Gastroesophageal sphincter (tissue), 4 donors: ENCODE measurements at regions not wholly inside any gene's neighbourhood (a gene's known extent, or its start where the extent isn't known, plus 50 kb on each side); places are given as distances from the start of the nearest gene placed in this dataset.

Experiments used
- ATAC-seq: fragments of 150-250 bp; one replicate; pipeline ENCODE4 v1.9.1; 2016; ENCODE audit warnings: mild to moderate bottlenecking, moderate library complexity
- H3K27ac ChIP-seq, 4 donors: fragments of 200-600 bp; sonication (generic) in 3 of 4; 1 replicate in 3 of 4; 2 replicates in 1 of 4; pipeline ENCODE4 v1.5.1; 2016 to 2019
- H3K27me3 ChIP-seq: fragments of 200-600 bp; sonication (generic); one replicate; pipeline ENCODE4 v1.5.1; 2019
- H3K36me3 ChIP-seq, 2 donors: fragments of 200-600 bp; sonication (generic); one replicate each; pipeline ENCODE4 v1.5.1; 2019; ENCODE audit warnings: control low read depth in 1 of 2
- H3K4me1 ChIP-seq, 3 donors: fragments of 200-600 bp; sonication (generic); 1 replicate in 2 of 3; 2 replicates in 1 of 3; pipeline ENCODE4 v1.5.1; 2016 to 2019; ENCODE audit warnings: control low read depth in 2 of 3
- H3K4me3 ChIP-seq, 2 donors: fragments of 200-600 bp; sonication (generic); one replicate each; pipeline ENCODE4 v1.5.1; 2019; ENCODE audit warnings: mild to moderate bottlenecking in 1 of 2, moderate library complexity in 1 of 2
- H3K9me3 ChIP-seq, 3 donors: fragments of 200-600 bp; sonication (generic); one replicate each; pipeline ENCODE4 v1.5.1; 2017 to 2019; ENCODE audit warnings: control low read depth in 2 of 3
- EP300 ChIP-seq: sonication (generic); formaldehyde crosslinking; IDR thresholded peaks from one replicate; pipeline ENCODE4 v1.6.1; 2017; ENCODE audit warnings: antibody characterized with exemption, mild to moderate bottlenecking
- POLR2A ChIP-seq, 2 donors: fragments of 450-650 bp; IDR thresholded peaks; one replicate each; pipeline ENCODE4 v1.6.1; 2017; ENCODE audit warnings: antibody characterized with exemption in 2 of 2, mild to moderate bottlenecking in 2 of 2, moderate library complexity in 1 of 2
- POLR2AphosphoS5 ChIP-seq: sonication (generic); formaldehyde crosslinking; IDR thresholded peaks from one replicate; pipeline ENCODE4 v1.6.1; 2017; ENCODE audit warnings: antibody characterized with exemption
- WGBS, 2 donors: methylation state at CpG; one replicate each; pipeline ENCODE4 v1.1.5; 2018; ENCODE audit warnings: low coverage in 1 of 2; 5-methylcytosine and 5-hydroxymethylcytosine counted together
- TF ChIP-seq, protein P1 (sequence below), 4 experiments: fragments of 200-600 bp in 2 of 4; fragments of 450-650 bp in 2 of 4; sonication (generic) in 1 of 4; IDR thresholded peaks; one replicate each; pipeline ENCODE4 v1.5.1; 2017 to 2019; ENCODE audit warnings: antibody characterized with exemption in 4 of 4, mild to moderate bottlenecking in 2 of 4, moderate library complexity in 2 of 4

DNA sequence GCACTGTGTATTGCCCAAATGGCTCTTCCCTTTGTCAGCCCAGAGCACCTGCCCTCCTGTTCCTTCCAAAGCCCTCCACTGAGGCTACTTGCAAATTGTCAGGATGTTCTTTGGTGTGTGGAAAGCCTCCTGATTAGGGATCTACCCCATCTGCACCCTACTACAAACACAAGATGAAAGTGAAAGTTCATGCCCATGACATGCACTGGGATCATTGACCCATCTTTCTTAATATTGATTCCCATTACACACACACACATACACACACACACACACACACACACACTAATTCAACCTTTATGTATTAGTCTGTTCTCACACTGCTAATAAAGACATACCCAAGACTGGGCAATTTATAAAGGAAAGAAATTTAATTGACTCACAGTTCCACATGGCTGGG is 213.7 kb upstream of the IGFBP3 start:
- no peaks in the 10 kb centered on the region for H3K4me1 ChIP-seq
- no peaks in the 10 kb centered on the region for H3K9me3 ChIP-seq
- TF ChIP-seq EP300 (no peak), POLR2A (IDR thresholded peaks at IDR 0.05) (no peak), POLR2AphosphoS5 (no peak)
- TF ChIP-seq, protein P1, sequence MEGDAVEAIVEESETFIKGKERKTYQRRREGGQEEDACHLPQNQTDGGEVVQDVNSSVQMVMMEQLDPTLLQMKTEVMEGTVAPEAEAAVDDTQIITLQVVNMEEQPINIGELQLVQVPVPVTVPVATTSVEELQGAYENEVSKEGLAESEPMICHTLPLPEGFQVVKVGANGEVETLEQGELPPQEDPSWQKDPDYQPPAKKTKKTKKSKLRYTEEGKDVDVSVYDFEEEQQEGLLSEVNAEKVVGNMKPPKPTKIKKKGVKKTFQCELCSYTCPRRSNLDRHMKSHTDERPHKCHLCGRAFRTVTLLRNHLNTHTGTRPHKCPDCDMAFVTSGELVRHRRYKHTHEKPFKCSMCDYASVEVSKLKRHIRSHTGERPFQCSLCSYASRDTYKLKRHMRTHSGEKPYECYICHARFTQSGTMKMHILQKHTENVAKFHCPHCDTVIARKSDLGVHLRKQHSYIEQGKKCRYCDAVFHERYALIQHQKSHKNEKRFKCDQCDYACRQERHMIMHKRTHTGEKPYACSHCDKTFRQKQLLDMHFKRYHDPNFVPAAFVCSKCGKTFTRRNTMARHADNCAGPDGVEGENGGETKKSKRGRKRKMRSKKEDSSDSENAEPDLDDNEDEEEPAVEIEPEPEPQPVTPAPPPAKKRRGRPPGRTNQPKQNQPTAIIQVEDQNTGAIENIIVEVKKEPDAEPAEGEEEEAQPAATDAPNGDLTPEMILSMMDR (IDR thresholded peaks at IDR 0.05): no peak
- H3K27me3 ChIP-seq: no peaks in the 10 kb centered on the region
- H3K4me3 ChIP-seq: no peak overlapping the region
- H3K36me3 ChIP-seq: no peaks in the 10 kb centered on the region
- ATAC-seq: no peak
- no peak overlapping the region for H3K27ac ChIP-seq

DNA sequence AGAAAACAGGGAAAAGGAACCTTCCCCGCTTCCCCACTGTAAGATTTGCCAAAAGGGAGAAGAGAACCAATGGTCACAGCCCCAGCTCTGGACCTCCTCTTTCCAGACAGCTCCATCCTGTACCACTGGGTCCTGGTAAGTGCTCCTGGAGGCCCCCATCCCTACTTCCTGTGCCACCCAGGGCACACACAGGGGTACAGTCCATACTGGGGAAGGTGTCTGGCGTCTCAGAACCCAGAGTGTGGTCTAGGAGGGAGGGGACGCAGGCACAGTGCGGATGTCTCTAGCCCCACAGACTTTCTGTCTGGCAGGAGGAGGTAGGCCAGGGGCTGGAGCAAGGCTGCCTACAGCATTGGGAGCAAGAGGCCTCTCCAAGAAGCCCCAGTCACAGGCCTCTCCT is 213.3 kb upstream of the IGFBP3 start:
- H3K36me3 ChIP-seq: no peaks in the 10 kb centered on the region
- H3K4me3 ChIP-seq: no peak overlapping the region
- no peak overlapping the region for H3K27ac ChIP-seq
- no peaks in the 10 kb centered on the region for H3K4me1 ChIP-seq
- no peaks in the 10 kb centered on the region for H3K9me3 ChIP-seq
- no peak for ATAC-seq
- WGBS, 2 donors: no CpG with 5 or more reads among the region's 4 CpGs
- TF ChIP-seq, protein P1 (IDR thresholded peaks at IDR 0.05): no peak
- no peak for TF ChIP-seq POLR2AphosphoS5
- H3K27me3 ChIP-seq: no peaks in the 10 kb centered on the region

DNA sequence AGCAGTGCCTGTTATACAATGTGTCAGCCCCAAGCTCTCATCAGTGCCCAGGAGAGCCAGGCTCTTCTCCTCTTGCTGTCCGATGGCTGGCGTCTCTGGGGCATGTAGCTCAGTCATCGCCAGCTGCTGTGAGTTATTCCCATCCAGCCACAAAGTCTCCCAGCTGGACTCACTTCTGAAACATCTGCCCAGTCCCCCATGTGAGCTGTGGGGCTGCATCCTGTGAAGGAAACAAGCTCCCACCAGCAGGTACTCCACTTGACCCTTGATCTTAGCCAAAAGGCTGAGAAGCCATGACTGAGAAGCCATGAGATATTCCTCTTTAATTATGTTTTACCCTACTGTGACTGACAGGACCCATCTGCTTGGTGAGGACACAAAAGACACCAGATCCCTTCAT is 212.7 kb upstream of the IGFBP3 start:
- no peaks in the 10 kb centered on the region for H3K4me1 ChIP-seq
- WGBS, 2 donors: 93 to 95% methylated on average over 2 to 3 of the region's 3 CpGs

DNA sequence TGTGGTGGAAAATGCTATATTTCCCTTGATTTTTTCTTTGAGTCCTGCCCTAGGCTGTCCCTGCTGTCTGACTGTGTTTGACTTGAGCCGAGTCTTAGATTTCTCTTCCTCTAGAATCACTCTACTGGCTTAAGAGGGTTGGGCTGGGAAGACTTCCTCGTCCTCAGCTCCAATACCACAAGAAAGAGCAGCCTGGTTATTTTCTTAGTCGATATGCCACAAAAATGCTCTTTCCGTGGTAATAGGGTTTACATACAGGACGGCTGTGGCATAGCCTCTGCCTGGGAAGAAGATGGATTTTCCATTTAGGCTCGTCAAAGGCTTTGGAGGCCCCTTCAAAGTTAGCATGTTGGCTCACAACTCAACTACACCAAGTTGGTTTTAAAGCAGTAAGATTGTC is 212.0 kb upstream of the IGFBP3 start:
- H3K36me3 ChIP-seq: no peaks in the 10 kb centered on the region
- H3K9me3 ChIP-seq: no peaks in the 10 kb centered on the region
- no peak overlapping the region for H3K4me3 ChIP-seq
- no peak for ATAC-seq
- WGBS, 2 donors: 64 to 68% methylated on average over 4 to 6 of the region's 6 CpGs
- TF ChIP-seq POLR2A (IDR thresholded peaks at IDR 0.05): no peak
- no peak for TF ChIP-seq EP300
- TF ChIP-seq POLR2AphosphoS5: no peak
- TF ChIP-seq, protein P1 (IDR thresholded peaks at IDR 0.05): no peak
- no peak overlapping the region for H3K27ac ChIP-seq
- no peaks in the 10 kb centered on the region for H3K27me3 ChIP-seq
- H3K4me1 ChIP-seq: no peaks in the 10 kb centered on the region

More for the DNA sequence above, 212.7 kb upstream of the IGFBP3 start:
- Histone ChIP-seq H3K27ac (no peak overlapping the region), H3K27me3 (no peaks in the 10 kb centered on the region), H3K4me3 (no peak overlapping the region), H3K9me3 (no peaks in the 10 kb centered on the region), H3K36me3 (no peaks in the 10 kb centered on the region)
- no peak for TF ChIP-seq POLR2A (IDR thresholded peaks at IDR 0.05)
- TF ChIP-seq, protein P1 (IDR thresholded peaks at IDR 0.05): no peak
- ATAC-seq: no peak

DNA sequence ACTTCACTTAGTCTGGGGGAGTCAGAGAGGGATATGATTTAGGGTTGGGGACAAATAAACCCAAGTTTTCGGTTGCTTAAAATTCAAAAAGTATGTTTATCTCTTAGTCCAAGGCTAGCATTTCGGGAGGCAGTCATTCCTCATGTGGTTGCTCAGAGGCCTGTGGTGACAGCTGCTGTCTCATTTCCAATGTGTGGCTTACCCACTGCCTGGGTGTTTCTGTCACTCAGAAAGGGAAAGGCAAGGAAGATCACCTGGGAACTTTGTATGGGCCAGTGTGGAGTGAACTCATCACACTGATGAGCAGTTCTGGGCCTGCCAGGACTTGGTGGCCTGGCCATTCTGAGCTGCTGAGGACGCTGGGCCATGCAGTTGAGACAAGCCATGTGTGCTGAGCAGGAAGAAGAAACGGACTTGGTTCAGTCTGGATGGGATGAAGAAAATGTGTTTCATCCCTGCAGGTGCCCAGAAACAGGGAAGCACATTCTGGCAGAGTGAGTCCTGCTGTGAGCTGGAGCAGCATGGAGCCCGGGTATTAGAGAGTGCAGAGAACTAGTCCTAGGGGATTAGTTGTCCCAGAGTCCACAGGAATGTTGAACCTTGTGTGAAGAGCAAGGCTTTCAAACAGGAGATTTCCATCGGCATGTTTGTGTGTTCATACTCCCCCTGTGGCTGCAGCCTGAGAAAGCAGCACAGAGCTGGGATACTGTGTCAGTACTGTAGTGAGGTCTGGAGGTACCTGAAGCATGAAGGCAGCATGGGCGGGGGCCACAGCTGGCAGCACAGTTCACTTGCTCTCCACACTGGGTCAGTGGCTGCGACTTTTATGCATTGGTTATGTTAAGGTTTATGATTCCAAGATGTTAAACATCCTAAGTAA is 211.1 kb upstream of the IGFBP3 start:
- no peak for ATAC-seq
- Histone ChIP-seq H3K4me1 (no peaks in the 10 kb centered on the region), H3K36me3 (no peaks in the 10 kb centered on the region), H3K27ac (no peak overlapping the region), H3K27me3 (no peaks in the 10 kb centered on the region), H3K9me3 (no peaks in the 10 kb centered on the region), H3K4me3 (no peak overlapping the region)
- WGBS, 2 donors: 67 to 88% methylated on average over 5 to 8 of the region's 8 CpGs
- TF ChIP-seq POLR2AphosphoS5: no peak
- TF ChIP-seq, protein P1 (IDR thresholded peaks at IDR 0.05): no peak
- TF ChIP-seq POLR2A (IDR thresholded peaks at IDR 0.05): no peak
- no peak for TF ChIP-seq EP300
